Kidney (tissue), 13 donors: ENCODE measurements at regions not wholly inside any gene's neighbourhood (a gene's known extent, or its start where the extent isn't known, plus 50 kb on each side); places are given as distances from the start of the nearest gene placed in this dataset.

Experiments used
- DNase-seq, 5 donors: peaks; one replicate each; pipeline ENCODE4 v3.0.0-alpha.2; 2013 to 2020
- FAIRE-seq: peaks from 2 replicates; lab custom pipeline; 2012; peaks lifted over from hg19 to GRCh38; lab: Jason Lieb, UNC
- H3K27ac ChIP-seq, 2 donors: one replicate each; pipeline ENCODE4 v1.7.0; 2013; ENCODE audit warnings: low read depth in 2 of 2, low read length in 2 of 2, inconsistent platforms in 1 of 2
- H3K27me3 ChIP-seq: one replicate; pipeline ENCODE4 v1.7.1; 2013; ENCODE audit warnings: low read length, inconsistent platforms; ENCODE audit not compliant: control insufficient read depth, insufficient read depth
- H3K36me3 ChIP-seq, 3 donors: one replicate each; pipeline versions ENCODE4 v1.7.0 to v1.7.1; 2013; ENCODE audit warnings: low read length in 3 of 3, control low read depth in 1 of 3, inconsistent platforms in 1 of 3; ENCODE audit not compliant: insufficient read depth in 3 of 3, control insufficient read depth in 2 of 3
- H3K4me1 ChIP-seq, 3 donors: one replicate each; pipeline versions ENCODE4 v1.7.0 to v1.7.1; 2013; ENCODE audit warnings: low read length in 3 of 3, inconsistent platforms in 1 of 3, low read depth in 1 of 3; ENCODE audit not compliant: control insufficient read depth in 2 of 3, insufficient read depth in 2 of 3
- H3K4me3 ChIP-seq, 3 donors: one replicate each; pipeline versions ENCODE4 v1.7.0 to v1.8.1; 2013; ENCODE audit warnings: low read length in 3 of 3, control low read depth in 1 of 3, inconsistent platforms in 1 of 3
- H3K9ac ChIP-seq, 3 donors: one replicate each; pipeline versions ENCODE4 v1.7.0 to v1.7.1; 2013; ENCODE audit warnings: low read length in 3 of 3, control low read depth in 1 of 3, inconsistent platforms in 1 of 3
- H3K9me3 ChIP-seq, 3 donors: one replicate each; pipeline versions ENCODE4 v1.7.0 to v1.7.1; 2013; ENCODE audit warnings: low read length in 3 of 3, control low read depth in 1 of 3, inconsistent platforms in 1 of 3; ENCODE audit not compliant: control insufficient read depth in 2 of 3, insufficient read depth in 1 of 3
- intact Hi-C: fragments of 100-400 bp; cut with DNase I; formaldehyde crosslinking; loops from one replicate; pipeline ENCODE4 v1.11.1; 2022
- TF ChIP-seq, protein P1 (sequence below): IDR thresholded peaks from 3 replicates; pipeline ENCODE4 v1.5.1; 2012; ENCODE audit warnings: mild to moderate bottlenecking, moderate library complexity, borderline replicate concordance; ENCODE audit not compliant: insufficient read depth; ENCODE audit errors: extremely low read depth
- donor health status: control.
- donor health status: control.
- donor health status: control.
- donor health status: control.
- donor health status: control.
- donor health status: DM: yes; HTN: yes; CAD: no.
- donor health status: Normal renal cell carcinoma (clear cell type).

DNA sequence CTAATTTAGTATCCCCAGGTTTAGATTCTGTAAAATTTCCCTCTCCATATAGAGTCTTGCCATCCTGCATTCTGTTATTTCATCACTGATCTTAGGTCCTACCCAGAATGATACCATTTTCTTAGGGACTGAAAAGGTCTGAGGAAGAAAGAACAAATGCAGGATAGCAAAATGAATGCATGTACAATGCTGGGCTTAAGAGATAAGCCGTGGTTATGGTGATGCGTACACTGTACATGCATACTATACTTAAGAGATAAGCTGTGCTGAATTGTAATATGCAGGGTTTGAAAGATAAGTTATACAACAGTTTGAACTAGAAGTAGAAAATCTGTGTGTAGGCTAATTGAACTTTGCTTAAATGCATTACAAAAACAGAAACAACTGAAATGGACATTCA, 416.2 kb downstream of the C12orf50 start:
- H3K27ac ChIP-seq, result no peak overlapping the region
- no peak for DNase-seq
- H3K36me3 ChIP-seq, result no peaks in the 10 kb centered on the region
- TF ChIP-seq, protein P1, sequence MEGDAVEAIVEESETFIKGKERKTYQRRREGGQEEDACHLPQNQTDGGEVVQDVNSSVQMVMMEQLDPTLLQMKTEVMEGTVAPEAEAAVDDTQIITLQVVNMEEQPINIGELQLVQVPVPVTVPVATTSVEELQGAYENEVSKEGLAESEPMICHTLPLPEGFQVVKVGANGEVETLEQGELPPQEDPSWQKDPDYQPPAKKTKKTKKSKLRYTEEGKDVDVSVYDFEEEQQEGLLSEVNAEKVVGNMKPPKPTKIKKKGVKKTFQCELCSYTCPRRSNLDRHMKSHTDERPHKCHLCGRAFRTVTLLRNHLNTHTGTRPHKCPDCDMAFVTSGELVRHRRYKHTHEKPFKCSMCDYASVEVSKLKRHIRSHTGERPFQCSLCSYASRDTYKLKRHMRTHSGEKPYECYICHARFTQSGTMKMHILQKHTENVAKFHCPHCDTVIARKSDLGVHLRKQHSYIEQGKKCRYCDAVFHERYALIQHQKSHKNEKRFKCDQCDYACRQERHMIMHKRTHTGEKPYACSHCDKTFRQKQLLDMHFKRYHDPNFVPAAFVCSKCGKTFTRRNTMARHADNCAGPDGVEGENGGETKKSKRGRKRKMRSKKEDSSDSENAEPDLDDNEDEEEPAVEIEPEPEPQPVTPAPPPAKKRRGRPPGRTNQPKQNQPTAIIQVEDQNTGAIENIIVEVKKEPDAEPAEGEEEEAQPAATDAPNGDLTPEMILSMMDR, result no peak
- H3K4me3 ChIP-seq, result no peak overlapping the region
- H3K4me1 ChIP-seq, result no peaks in the 10 kb centered on the region
- FAIRE-seq, result no peak
- no peaks in the 10 kb centered on the region for H3K9me3 ChIP-seq
- no peaks in the 10 kb centered on the region for H3K27me3 ChIP-seq
- H3K9ac ChIP-seq, result no peak overlapping the region
- intact Hi-C loops, result no loop called here

DNA sequence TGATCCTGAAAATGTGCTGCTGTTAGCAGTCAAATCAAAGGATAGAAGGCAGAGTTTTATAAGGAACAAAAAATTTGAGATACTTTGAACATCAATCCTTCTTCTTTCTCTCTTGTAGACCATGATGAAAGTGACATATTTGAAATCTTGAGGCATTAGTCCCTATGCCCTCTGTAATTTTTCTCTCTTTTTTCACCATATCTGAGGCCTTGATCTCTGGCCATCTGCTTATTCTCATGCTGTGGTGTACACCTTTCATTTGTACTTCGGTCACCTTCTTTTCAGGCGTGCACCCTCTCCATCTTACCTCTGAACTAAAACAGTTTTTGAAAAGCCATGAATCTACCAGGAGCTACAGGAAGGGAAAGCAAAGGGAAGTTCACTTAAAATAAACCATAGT, 420.9 kb downstream of the C12orf50 start:
- no peaks in the 10 kb centered on the region for H3K9me3 ChIP-seq
- no peak overlapping the region for H3K4me3 ChIP-seq
- no peak for FAIRE-seq
- H3K27me3 ChIP-seq, result no peaks in the 10 kb centered on the region
- H3K27ac ChIP-seq, result no peak overlapping the region
- H3K9ac ChIP-seq, result no peak overlapping the region
- no peak for DNase-seq
- TF ChIP-seq, protein P1, result no peak
- intact Hi-C loops, result no loop called here
- H3K4me1 ChIP-seq, result no peaks in the 10 kb centered on the region
- H3K36me3 ChIP-seq, result no peaks in the 10 kb centered on the region

DNA sequence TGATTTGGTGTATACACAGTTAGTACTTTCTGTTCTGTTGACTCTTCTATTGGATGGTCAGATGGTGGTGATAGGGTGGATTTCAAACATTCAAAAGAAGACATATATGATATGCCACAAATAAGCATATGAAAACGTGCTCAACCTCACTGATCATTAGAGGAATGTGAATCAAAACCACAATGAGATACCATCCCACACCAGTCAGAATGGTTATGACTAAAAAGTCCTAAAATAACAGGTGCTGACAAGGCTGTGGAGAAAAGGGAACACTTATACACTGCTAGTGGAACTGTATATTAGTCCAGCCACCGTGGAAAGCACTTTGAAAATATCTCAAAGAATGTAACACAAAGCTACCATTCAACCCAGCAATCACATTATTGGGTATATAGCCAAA, 425.5 kb downstream of the C12orf50 start:
- Histone ChIP-seq H3K4me1 (no peaks in the 10 kb centered on the region), H3K36me3 (no peaks in the 10 kb centered on the region), H3K9me3 (no peaks in the 10 kb centered on the region), H3K27me3 (no peaks in the 10 kb centered on the region), H3K9ac (no peak overlapping the region), H3K4me3 (no peak overlapping the region), H3K27ac (no peak overlapping the region)
- intact Hi-C loops, result no loop called here
- no peak for FAIRE-seq
- TF ChIP-seq, protein P1, result no peak
- no peak for DNase-seq

DNA sequence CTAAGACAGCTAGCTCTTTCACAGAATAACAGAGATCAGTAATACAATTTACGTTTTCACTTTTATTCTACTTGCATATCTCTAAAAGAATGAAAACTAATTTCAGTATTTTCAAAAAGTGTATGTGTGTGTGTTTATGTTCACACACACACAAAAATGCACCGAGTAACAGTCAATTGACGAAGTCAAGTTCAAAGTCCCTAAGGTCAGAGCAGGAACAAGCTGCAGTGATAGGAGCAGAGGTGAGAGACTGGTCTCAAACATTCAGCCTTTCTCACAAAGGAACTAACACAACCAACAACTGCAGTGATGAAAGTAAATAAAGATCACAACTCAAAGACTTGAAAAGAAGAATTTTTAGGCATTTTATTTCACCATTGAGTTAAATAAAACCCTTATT, 429.7 kb downstream of the C12orf50 start:
- intact Hi-C loops, result no loop called here
- TF ChIP-seq, protein P1, result no peak

More for the DNA sequence above, 429.7 kb downstream of the C12orf50 start:
- no peak for DNase-seq
- H3K27ac ChIP-seq, result no peak overlapping the region
- no peaks in the 10 kb centered on the region for H3K36me3 ChIP-seq
- no peaks in the 10 kb centered on the region for H3K9me3 ChIP-seq
- no peak overlapping the region for H3K4me3 ChIP-seq
- no peak overlapping the region for H3K9ac ChIP-seq
- no peaks in the 10 kb centered on the region for H3K4me1 ChIP-seq
- no peaks in the 10 kb centered on the region for H3K27me3 ChIP-seq
- FAIRE-seq, result no peak
